Loucy (cell line): ENCODE measurements at regions not wholly inside any gene's neighbourhood (a gene's known extent, or its start where the extent isn't known, plus 50 kb on each side); places are given as distances from the start of the nearest gene placed in this dataset.

Source experiments
- CTCF ChIP-seq: fragments of 200-600 bp; sonication (generic); conservative IDR thresholded peaks from 2 replicates; pipeline ENCODE4 v1.5.1; 2014; ENCODE audit warnings: mild to moderate bottlenecking, antibody characterized with exemption, low read length
- EZH2phosphoT487 ChIP-seq: fragments of 200-600 bp; IDR thresholded peaks from 2 replicates; pipeline ENCODE4 v1.6.1; 2018; ENCODE audit warnings: antibody characterized with exemption, mild to moderate bottlenecking, moderate library complexity, borderline replicate concordance

DNA sequence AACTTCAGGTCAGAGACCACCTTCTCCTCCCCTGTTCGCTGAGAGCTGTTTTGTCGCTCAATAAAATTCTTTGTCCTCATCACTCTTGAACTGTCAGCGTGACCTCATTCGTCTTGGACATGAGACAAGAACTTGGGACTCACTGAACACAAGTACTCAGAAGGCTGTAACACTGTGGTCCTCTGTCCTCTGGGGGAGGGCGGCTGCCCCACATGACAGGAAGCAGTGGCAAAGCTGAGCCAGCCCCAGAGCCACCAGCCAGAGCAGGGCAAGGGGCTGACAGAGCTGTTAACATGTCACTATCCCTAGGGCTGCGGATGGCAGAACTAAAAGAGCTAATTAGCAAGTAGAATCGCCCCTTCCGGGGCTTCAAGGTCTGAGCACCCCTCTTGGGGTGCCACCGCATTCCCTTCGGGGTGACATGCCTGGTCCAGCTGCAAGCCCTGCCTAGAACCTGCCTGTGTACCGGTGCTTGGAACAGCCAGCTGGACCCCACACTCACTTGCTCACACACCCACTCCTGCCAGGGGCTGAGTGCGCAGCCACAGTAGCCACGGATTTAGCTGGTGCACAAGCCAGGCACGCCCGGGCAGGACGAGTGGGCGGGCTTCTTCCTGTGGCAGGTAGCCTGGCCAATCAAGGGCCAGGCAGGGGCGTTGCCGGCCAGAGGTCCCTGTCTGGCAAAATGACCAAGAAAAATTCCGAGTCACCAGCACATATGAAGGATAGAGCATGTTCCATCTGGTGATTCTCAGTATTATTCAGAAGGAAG lies 648.6 kb upstream of the AGA start:
- TF ChIP-seq CTCF (no peak), EZH2phosphoT487 (no peak)
